M059J (cell line): ENCODE measurements at regions not wholly inside any gene's neighbourhood (a gene's known extent, or its start where the extent isn't known, plus 50 kb on each side); places are given as distances from the start of the nearest gene placed in this dataset.
A peak's percentile ranks its signal among the peaks of the same experiment; 100 is the strongest.
"Not testable (repeated sequence)": the region's sequence is repeated elsewhere in the genome, so short reads cannot be mapped to it uniquely, and the experiment has no call there.

Source experiments
- DNase-seq: peaks from one replicate; pipeline ENCODE4 v3.0.0-alpha.2; 2012; ENCODE audit warnings: low read depth

GRCh38 chr17:59494757-59495368, 70.5 kb upstream of the DHX40 start:
- no peak for DNase-seq

DNA sequence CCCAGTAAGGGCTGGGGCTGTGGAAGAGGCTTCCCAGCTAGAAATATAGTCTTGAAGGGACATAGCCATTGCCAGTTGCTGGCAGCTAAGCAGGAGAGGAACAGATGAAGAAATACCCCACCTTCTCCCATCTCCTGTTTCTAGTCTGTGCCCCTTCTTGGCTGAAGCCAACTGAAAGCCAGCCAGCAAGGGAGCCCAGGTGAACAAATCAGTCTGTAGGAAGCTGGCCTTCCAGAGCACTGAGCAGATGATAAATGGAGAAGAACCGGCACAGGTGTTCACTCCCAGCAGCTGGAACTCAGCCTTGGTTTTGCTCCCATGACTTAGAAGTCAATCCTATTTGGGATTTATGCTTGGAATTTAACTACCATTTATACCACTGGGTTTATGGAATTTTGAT, 69.2 kb upstream of the DHX40 start:
- DNase-seq: no peak

GRCh38 chr17:59498530-59499307, 66.7 kb upstream of the DHX40 start:
- DNase-seq: no peak

DNA sequence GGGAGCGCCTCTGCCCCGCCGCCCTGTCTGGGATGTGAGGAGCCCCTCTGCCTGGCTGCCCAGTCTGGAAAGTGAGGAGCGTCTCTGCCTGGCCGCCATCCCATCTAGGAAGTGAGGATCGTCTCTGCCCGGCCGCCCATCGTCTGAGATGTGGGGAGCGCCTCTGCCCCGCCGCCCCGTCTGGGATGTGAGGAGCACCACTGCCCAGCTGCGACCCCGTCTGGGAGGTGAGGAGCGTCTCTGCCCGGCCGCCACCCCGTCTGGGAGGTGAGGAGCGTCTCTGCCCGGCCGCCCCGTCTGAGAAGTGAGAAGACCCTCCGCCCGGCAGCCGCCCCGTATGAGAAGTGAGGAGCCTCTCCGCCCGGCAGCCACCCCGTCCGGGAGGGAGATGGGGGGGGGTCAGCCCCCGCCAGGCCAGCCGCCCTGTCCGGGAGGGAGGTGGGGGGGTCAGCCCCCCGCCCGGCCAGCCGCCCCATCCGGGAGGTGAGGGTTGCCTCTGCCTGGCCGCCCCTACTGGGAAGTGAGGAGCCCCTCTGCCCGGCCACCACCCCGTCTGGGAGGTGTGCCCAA, 65.2 kb upstream of the DHX40 start:
- DNase-seq: not testable (repeated sequence)

- no peak for DNase-seq
Measured at GRCh38 chr17:59501690-59502089, 63.7 kb upstream of the DHX40 start.

DNA sequence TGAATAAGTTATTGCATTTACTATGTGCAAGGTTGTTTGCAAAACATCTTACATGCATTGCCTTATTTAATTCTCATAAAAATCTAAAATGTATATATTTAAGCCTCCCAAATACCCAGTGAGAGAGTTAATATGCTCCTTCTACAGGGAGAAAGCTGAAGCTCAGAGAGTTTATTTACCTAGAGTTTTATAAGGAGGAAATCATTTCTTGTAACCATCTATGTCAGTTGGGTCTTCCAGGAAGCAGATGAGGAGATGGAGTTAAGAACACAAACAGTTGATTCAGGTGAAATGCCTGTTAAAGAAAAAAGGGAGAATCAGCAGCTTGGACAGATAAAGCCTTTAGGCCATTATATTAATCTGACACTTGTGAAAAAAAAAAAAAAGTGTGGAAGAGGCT, 62.6 kb upstream of the DHX40 start:
- DNase-seq: no peak

DNA sequence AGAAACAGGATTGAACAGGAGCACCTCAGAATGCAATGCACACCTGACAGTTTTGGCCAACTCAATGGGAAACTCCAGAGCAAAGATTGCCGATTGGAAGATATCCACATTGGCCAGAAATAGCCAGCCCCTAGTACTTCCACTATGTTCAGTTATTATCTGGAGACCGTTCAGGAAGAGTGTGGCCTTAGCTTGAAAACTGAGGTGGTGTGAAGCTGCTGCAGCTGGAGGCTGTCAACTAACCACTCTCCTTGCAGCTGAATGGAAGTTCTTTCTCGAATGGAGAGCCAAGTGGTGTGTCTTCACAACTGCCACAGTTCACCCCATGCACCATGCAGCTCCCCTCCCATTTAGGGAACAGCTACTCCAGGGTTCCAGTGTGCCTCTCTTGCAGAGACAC, 61.9 kb upstream of the DHX40 start:
- no peak for DNase-seq

- DNase-seq: no peak
Measured at GRCh38 chr17:59504821-59505220, 60.6 kb upstream of the DHX40 start.

DNA sequence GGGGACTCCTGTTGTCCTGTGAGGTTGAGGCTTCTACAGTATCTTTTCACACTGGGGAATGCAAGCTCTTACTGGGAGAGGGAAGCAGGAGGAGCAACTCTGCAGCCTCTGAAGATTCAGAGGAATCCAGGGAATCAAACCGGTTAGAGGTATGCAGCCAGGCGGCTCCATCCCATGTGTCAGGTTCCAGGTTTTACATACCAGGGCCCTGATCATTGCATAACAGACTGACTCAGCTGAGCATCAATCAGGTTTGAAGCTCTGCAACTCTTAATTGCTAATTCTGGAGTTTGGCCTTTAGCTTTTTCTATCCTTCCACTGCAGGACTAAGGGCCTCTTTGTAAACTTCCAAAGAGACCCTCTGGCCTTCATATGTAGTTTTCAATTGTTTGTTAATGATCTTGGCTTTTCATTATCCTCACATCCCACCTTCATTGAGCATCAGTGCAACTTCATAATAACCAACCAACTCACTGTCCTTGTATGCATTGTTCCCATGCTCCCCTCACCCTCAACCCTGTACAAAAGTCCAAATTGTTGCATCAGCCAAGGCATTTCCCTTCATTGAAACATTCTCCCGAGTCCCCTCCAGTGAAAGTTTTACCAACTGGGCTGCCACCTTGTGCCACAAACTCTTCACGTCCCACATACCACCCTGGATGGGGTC, 59.7 kb upstream of the DHX40 start:
- peak; percentile 26 for DNase-seq

GRCh38 chr17:59506894-59507726, 58.3 kb upstream of the DHX40 start:
- DNase-seq: peak; percentile 55

- no peak for DNase-seq
Measured at GRCh38 chr17:59508999-59509625, 56.3 kb upstream of the DHX40 start.

DNA sequence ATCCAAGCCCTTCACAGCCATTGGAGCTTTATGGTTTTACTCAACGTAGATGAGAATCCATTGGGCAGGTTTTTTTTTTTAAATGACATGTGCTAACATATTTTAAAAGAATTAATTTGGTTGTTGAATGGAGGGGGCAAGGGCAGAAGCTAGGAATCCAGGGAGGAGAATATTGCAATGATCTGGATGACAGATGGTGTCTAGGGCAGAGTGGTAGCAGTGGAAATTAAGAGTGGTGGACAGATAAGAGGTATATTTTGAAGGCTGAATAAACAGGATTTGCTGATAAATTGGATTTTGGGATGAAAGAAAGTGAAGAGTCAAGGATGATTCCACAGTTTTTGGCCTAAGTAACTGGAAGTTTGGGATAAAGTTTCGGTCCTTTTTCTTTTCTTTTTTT, 54.8 kb upstream of the DHX40 start:
- no peak for DNase-seq

DNA sequence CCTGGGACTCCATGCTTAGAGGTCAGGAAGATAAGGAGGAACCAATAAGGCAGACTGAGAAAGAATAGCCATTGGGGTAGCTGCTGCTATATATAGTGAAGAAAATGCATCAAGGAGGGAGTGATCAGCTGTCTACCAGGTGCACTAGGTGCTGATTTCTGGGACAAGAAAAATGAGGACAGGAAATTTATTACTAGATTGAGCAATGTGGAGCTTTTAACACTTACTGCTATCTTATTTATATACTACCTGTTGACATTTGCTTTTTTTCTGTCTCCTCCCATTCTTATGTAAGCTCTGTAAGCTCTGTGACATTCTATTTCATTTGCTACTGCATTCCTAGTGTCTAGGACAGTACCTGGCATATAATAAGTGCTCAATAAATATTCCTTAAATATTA, 53.7 kb upstream of the DHX40 start:
- DNase-seq: no peak

GRCh38 chr17:59512844-59513385, 52.5 kb upstream of the DHX40 start:
- no peak for DNase-seq

GRCh38 chr17:59513934-59514841, 51.2 kb upstream of the DHX40 start:
- peak; percentile 85 for DNase-seq
